ENCODE measurements at regions not wholly inside any gene's neighbourhood (a gene's known extent, or its start where the extent isn't known, plus 50 kb on each side); places are given as distances from the start of the nearest gene placed in this dataset.
"Not testable (repeated sequence)": the region's sequence is repeated elsewhere in the genome, so short reads cannot be mapped to it uniquely, and the experiment has no call there.

DNA sequence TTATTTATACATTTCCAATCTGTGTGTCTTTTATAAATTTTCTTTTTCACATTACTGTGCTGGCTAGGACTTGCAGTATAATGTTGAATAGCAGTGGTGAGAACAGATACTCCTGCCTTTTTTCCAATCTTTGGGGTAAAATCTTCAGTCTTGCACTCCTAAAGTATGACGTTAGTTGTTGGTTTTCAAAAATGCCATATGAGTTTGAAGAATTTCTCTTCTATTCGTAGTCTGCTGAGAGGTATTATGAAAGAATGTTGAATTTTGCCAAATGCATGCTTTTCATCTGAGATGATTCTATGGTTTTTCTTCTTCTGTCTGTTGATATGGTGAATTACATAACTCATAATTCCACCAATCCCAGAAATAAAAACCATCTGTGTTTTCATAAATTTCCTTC, 335.3 kb upstream of the CHST9 start:
- no peaks in the 10 kb centered on the region for H3K4me1 ChIP-seq (ENCODE audit: insufficient read depth)
- no peaks in the 10 kb centered on the region for H3K36me3 ChIP-seq (ENCODE audit: insufficient read depth)
- WGBS = 41% methylated on average over 2 of the region's 2 CpGs
- no peak for DNase-seq (ENCODE audit: extremely low spot score)
- no peak overlapping the region for H3K27ac ChIP-seq (ENCODE audit: low read depth)
- H3K4me3 ChIP-seq (ENCODE audit: low read depth, low read length) = no peak overlapping the region

- 85% methylated on average over 21 of the region's 21 CpGs for WGBS
- H3K4me3 ChIP-seq (ENCODE audit: low read depth, low read length); H3K36me3 ChIP-seq (ENCODE audit: insufficient read depth); DNase-seq (ENCODE audit: extremely low spot score); H3K27ac ChIP-seq (ENCODE audit: low read depth); H3K4me1 ChIP-seq (ENCODE audit: insufficient read depth): not testable (repeated sequence)
Observed at GRCh38 chr18:27510036-27510633, 325.0 kb upstream of the CHST9 start.

- DNase-seq (ENCODE audit: extremely low spot score) = no peak
- H3K4me3 ChIP-seq (ENCODE audit: low read depth, low read length) = no peak overlapping the region
Observed at GRCh38 chr18:27501671-27502070, 316.6 kb upstream of the CHST9 start.

DNA sequence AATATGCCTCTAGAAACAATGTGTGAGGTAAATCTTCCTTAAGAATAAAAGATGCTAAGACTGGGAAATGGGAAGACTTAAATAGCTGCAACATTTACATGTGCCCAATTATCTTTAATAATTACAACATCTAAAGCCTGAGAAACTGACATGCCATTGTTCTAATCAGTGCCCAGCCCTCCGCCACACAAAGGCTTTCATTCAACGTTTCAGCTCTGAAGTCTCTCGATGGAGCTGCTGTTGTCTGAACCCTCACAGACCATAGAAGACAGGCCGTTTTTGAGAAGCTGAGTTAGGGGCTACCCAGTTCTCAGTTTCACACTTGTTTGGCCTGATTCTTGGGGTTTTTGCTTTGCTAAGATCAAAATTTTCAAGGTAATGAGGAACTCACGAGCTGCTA, 315.4 kb upstream of the CHST9 start:
- WGBS = 73% methylated on average over 5 of the region's 5 CpGs
- Histone ChIP-seq H3K36me3 (ENCODE audit: insufficient read depth) (no peaks in the 10 kb centered on the region), H3K4me3 (ENCODE audit: low read depth, low read length) (no peak overlapping the region), H3K27ac (ENCODE audit: low read depth) (no peak overlapping the region), H3K4me1 (ENCODE audit: insufficient read depth) (no peaks in the 10 kb centered on the region)
- no peak for DNase-seq (ENCODE audit: extremely low spot score)

More at GRCh38 chr18:27501671-27502070, 316.6 kb upstream of the CHST9 start:
- WGBS = 81% methylated on average over 4 of the region's 4 CpGs
- Histone ChIP-seq H3K36me3 (ENCODE audit: insufficient read depth) (no peaks in the 10 kb centered on the region), H3K27ac (ENCODE audit: low read depth) (no peak overlapping the region), H3K4me1 (ENCODE audit: insufficient read depth) (no peaks in the 10 kb centered on the region)

DNA sequence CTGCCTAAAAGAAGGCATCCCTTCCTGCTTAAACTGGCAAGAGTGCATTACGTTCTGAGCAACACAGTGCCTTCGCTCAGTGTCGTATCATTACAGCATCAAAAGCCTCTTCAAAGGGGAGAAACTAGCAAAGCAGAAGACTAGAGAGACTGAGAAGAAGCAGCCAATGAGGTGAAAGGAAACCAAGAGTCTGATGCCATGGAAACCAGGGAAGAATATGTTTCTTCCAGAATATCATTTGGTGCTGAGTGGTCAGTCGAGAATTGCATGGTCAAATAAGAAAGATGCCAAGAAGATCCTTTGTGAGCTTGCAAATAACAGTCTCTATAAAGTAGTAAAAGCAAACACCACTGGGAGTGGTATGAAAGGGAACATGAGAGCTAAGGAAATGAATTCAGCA, 312.1 kb upstream of the CHST9 start:
- no peaks in the 10 kb centered on the region for H3K36me3 ChIP-seq (ENCODE audit: insufficient read depth)
- DNase-seq (ENCODE audit: extremely low spot score) = no peak
- no peak overlapping the region for H3K4me3 ChIP-seq (ENCODE audit: low read depth, low read length)
- no peaks in the 10 kb centered on the region for H3K4me1 ChIP-seq (ENCODE audit: insufficient read depth)
- H3K27ac ChIP-seq (ENCODE audit: low read depth) = no peak overlapping the region
- WGBS = 69% methylated on average over 4 of the region's 4 CpGs

DNA sequence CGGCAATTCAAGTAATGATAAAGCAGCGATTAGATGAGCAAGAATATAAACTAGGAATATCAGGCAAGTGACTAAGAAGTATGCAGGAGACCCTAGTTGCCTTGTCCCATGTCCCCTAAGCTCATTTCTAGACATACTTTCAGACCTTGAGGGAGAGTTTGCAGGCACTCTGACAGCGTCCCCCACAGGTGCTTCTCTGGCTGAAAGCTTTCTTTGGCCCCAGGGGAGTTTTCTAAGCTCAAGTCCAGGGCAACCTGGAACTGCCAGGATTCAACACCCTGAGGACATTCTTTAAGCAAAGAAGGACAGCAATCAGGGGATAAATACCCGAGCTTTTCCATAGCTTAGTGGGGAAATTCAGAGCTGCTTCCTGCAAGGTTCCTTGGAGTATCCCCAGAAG, 308.1 kb upstream of the CHST9 start:
- Histone ChIP-seq H3K27ac (ENCODE audit: low read depth) (no peak overlapping the region), H3K4me1 (ENCODE audit: insufficient read depth) (no peaks in the 10 kb centered on the region), H3K36me3 (ENCODE audit: insufficient read depth) (no peaks in the 10 kb centered on the region), H3K4me3 (ENCODE audit: low read depth, low read length) (no peak overlapping the region)
- WGBS = 76% methylated on average over 4 of the region's 4 CpGs
- DNase-seq (ENCODE audit: extremely low spot score) = no peak

- WGBS = 16% methylated on average over 2 of the region's 2 CpGs
- no peak overlapping the region for H3K27ac ChIP-seq (ENCODE audit: low read depth)
Observed at GRCh38 chr18:27491772-27492171, 306.7 kb upstream of the CHST9 start.

DNA sequence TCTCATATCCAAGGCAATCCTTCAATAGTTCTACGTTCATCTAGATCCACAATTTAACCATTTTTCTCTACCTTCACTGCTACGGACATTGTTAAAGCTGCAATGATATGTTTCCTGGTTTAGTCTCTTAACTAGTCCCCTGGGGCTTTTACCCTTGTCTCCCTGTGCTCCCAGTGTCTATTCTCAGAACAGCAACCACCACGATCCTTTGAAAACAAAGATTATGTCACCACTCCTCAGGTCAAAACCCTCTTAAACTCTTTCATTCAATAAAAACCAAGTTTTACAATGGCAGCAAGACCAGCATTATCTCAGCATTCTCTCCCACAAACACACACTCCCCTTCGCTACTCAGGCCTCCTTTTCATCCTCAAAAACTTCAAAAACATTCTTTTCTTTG, 298.2 kb upstream of the CHST9 start:
- no peaks in the 10 kb centered on the region for H3K36me3 ChIP-seq (ENCODE audit: insufficient read depth)

More at GRCh38 chr18:27491772-27492171, 306.7 kb upstream of the CHST9 start:
- no peaks in the 10 kb centered on the region for H3K4me1 ChIP-seq (ENCODE audit: insufficient read depth)
- DNase-seq (ENCODE audit: extremely low spot score) = no peak
- no peaks in the 10 kb centered on the region for H3K36me3 ChIP-seq (ENCODE audit: insufficient read depth)
- no peak overlapping the region for H3K4me3 ChIP-seq (ENCODE audit: low read depth, low read length)

GRCh38 chr18:27478459-27478858, 293.4 kb upstream of the CHST9 start:
- H3K36me3 ChIP-seq (ENCODE audit: insufficient read depth) = no peaks in the 10 kb centered on the region
- 0% methylated on average over 1 of the region's 1 CpG for WGBS

More for the DNA sequence above, 298.2 kb upstream of the CHST9 start:
- no peaks in the 10 kb centered on the region for H3K4me1 ChIP-seq (ENCODE audit: insufficient read depth)
- no peak overlapping the region for H3K27ac ChIP-seq (ENCODE audit: low read depth)
- WGBS = 59% methylated on average over 4 of the region's 4 CpGs
- no peak for DNase-seq (ENCODE audit: extremely low spot score)
- H3K4me3 ChIP-seq (ENCODE audit: low read depth, low read length) = no peak overlapping the region

GRCh38 chr18:27473318-27473717, 288.2 kb upstream of the CHST9 start:
- no peaks in the 10 kb centered on the region for H3K4me1 ChIP-seq (ENCODE audit: insufficient read depth)
- H3K27ac ChIP-seq (ENCODE audit: low read depth) = no peak overlapping the region
- no peak for DNase-seq (ENCODE audit: extremely low spot score)
- H3K4me3 ChIP-seq (ENCODE audit: low read depth, low read length) = no peak overlapping the region
- WGBS = 84% methylated on average over 6 of the region's 6 CpGs
- H3K36me3 ChIP-seq (ENCODE audit: insufficient read depth) = no peaks in the 10 kb centered on the region

More at GRCh38 chr18:27478459-27478858, 293.4 kb upstream of the CHST9 start:
- no peak overlapping the region for H3K4me3 ChIP-seq (ENCODE audit: low read depth, low read length)
- no peak overlapping the region for H3K27ac ChIP-seq (ENCODE audit: low read depth)
- no peak for DNase-seq (ENCODE audit: extremely low spot score)
- H3K4me1 ChIP-seq (ENCODE audit: insufficient read depth) = no peaks in the 10 kb centered on the region

- DNase-seq (ENCODE audit: extremely low spot score) = no peak
- H3K4me3 ChIP-seq (ENCODE audit: low read depth, low read length) = no peak overlapping the region
- H3K27ac ChIP-seq (ENCODE audit: low read depth) = no peak overlapping the region
- H3K36me3 ChIP-seq (ENCODE audit: insufficient read depth) = no peaks in the 10 kb centered on the region
- H3K4me1 ChIP-seq (ENCODE audit: insufficient read depth) = no peaks in the 10 kb centered on the region
Observed at GRCh38 chr18:27467073-27467472, 282.0 kb upstream of the CHST9 start.

GRCh38 chr18:27461957-27462356, 276.8 kb upstream of the CHST9 start:
- Histone ChIP-seq H3K4me3 (ENCODE audit: low read depth, low read length) (no peak overlapping the region), H3K36me3 (ENCODE audit: insufficient read depth) (no peaks in the 10 kb centered on the region), H3K4me1 (ENCODE audit: insufficient read depth) (no peaks in the 10 kb centered on the region), H3K27ac (ENCODE audit: low read depth) (no peak overlapping the region)
- WGBS = 86% methylated on average over 1 of the region's 1 CpG
- no peak for DNase-seq (ENCODE audit: extremely low spot score)

DNA sequence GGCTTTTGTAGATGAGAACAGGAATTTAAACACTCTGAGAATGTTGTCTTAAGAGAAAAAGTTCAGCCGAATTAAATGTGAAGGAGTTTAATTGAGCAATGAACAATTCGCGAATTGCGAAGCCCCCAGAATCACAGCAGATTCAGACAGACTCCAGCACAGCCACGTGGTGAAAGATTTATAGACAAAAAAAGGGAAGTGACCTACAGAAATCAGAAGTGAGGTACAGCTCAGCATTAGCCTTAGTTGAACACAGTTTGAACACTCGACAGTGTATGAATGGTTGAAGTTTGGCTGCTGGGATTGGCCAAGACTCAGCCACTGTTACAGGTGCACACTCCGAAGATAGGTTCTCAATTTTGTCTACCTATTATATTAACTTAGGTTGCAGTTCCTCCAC, 264.0 kb upstream of the CHST9 start:
- no peak for DNase-seq (ENCODE audit: extremely low spot score)
- WGBS = 58% methylated on average over 7 of the region's 7 CpGs
- Histone ChIP-seq H3K4me1 (ENCODE audit: insufficient read depth) (no peaks in the 10 kb centered on the region), H3K4me3 (ENCODE audit: low read depth, low read length) (no peak overlapping the region), H3K27ac (ENCODE audit: low read depth) (no peak overlapping the region), H3K36me3 (ENCODE audit: insufficient read depth) (no peaks in the 10 kb centered on the region)

- Histone ChIP-seq H3K27ac (ENCODE audit: low read depth) (no peak overlapping the region), H3K4me1 (ENCODE audit: insufficient read depth) (no peaks in the 10 kb centered on the region), H3K36me3 (ENCODE audit: insufficient read depth) (no peaks in the 10 kb centered on the region), H3K4me3 (ENCODE audit: low read depth, low read length) (no peak overlapping the region)
- no peak for DNase-seq (ENCODE audit: extremely low spot score)
- WGBS = 67% methylated on average over 2 of the region's 2 CpGs
Observed at GRCh38 chr18:27447930-27448329, 262.8 kb upstream of the CHST9 start.

DNA sequence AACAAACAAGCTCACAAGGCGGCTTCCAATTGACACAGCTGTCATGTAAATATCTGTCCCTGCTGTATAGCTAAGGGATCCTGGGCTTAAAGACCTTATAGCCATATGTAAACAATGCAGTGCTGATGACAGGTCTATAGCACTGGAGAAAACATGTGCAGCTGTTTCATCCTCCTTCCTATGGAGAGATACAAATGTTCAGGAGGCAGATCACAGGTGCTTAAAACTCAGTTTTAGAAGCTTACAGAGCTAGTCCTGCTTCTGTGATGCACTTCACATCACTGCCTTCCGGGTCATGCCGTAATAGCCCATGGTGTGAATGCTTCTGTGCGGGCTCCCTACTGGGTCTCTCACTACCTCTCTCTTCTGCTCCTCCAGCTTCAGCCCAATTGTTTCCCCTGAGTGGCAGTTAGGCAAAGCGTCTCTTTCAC, 262.4 kb upstream of the CHST9 start:
- no peak for DNase-seq (ENCODE audit: extremely low spot score)
- H3K27ac ChIP-seq (ENCODE audit: low read depth) = no peak overlapping the region
- H3K4me1 ChIP-seq (ENCODE audit: insufficient read depth) = no peaks in the 10 kb centered on the region
- H3K36me3 ChIP-seq (ENCODE audit: insufficient read depth) = no peaks in the 10 kb centered on the region
- no peak overlapping the region for H3K4me3 ChIP-seq (ENCODE audit: low read depth, low read length)
- WGBS = 31% methylated on average over 5 of the region's 5 CpGs
